Activated CD8-positive, alpha-beta memory T cell treated with anti-CD3 and anti-CD28 coated beads, Interleukin-2, amount 50 U/mL, for 4 hours (primary cell): ENCODE measurements at regions not wholly inside any gene's neighbourhood (a gene's known extent, or its start where the extent isn't known, plus 50 kb on each side); places are given as distances from the start of the nearest gene placed in this dataset.

Source experiments
- DNase-seq: peaks from one replicate; pipeline ENCODE4 v3.0.0-alpha.2; 2020

DNA sequence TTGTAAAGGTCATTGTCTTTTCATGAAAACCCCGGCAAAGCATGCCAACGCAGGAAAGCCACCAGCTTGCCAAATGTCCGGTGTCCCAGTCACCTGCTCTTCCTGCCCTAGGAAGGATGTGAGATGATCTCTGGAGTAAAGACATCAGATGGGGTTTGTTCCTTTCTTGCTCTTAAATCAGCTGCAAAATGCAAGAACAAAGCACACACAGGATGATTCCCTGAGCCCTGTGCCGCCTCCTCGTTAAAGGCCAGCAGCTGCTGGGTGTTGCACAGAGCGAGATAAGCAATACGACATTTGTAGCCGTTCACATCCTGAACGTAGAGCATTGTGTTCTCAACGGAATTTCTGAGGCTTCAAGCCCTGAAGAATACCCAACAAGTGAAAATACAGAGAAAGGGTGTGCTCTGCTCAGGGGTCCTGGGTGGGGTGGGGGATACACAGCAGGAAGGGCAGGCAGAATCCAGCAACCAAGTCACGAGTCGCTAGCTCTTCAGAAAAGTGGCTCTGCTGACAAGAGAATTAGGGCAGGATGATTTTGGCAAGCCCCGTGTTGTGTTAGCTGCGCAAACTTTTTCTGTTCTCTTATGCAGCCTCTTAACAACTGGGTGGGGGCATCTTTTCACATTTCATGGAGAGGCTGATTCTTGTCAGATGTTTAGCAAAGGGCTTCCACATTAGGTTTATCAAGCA, 229.2 kb upstream of the MAP3K1 start:
- no peak for DNase-seq

DNA sequence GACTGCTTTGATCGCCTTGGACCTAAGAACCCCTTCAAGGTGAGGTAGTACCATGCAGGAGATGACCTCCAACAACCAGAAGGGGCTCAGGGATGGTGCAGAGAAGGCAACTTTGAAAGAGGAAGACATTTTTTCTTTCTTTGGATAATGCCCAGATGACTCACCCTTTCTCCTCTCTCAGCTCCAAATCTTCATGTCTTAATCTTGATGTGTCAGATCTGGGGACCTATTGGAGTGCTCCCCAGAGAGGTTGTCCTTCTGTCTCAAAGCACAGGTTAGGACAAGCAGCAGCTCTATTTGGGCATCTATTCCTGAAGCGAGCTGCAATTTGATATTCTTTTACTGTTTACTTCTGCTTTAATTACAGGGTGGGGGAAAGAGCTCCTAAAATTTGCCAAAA, 229.9 kb upstream of the MAP3K1 start:
- no peak for DNase-seq

- no peak for DNase-seq
These were observed 233.9 kb upstream of the MAP3K1 start for GRCh38 chr5:56581426-56581825.

- no peak for DNase-seq
These were observed 234.5 kb upstream of the MAP3K1 start for GRCh38 chr5:56580864-56581263.

DNA sequence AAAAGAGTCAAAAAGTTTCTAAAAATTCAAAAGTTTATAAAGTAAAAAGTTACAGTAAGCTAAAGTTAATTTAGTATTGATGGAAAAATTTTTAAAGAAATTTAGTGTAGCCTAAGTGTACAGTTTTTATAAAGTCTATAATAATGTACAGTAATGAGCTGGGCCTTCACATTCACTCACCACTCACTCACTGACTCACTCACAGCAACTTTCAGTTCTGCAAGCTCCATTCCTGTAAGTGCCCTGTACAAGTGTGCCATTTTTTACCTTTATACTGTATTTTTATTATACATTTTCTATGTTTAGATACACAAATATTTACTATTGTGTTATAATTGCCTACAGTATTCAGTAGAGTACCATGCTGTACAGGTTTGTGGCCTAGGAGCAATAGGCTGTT, 239.5 kb upstream of the MAP3K1 start:
- no peak for DNase-seq

- no peak for DNase-seq
These were observed 240.6 kb upstream of the MAP3K1 start for GRCh38 chr5:56574778-56575177.

DNA sequence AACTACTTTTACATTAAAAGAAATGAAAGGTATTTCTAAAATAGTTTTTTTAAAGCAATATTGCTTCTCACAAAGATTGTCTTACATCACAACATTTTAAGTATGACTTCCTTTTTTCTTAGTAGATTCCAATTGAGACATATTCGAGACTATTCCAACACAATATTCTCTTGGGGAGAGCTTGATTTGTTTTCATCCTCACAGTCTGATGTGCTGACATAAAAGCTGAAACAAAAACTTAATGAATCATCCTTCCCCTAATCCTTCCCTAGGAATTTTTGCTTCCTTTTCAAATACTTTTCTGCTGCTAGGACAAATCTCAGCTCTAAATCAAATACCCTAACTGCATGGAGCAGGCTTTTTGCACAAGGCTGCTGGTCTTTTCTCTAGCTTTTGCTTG, 245.8 kb upstream of the MAP3K1 start:
- DNase-seq, result no peak

DNA sequence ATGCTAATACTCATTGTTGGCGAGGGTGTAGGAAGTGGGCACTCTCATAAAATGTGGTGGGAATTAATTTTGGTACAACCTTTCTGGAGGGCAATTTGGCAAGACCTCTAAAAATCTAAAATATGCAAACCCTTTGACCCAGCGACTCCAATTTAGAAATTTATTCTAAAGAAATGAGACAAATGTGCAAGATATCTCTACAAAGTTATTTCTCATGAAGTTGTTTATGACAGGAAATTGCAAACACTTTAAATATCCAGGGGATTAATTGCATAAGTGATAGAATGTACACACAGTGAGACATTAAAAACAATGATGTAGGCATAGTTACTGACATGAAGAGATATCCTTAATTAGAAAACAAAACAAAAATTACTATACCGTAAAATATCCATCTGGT, 246.3 kb upstream of the MAP3K1 start:
- no peak for DNase-seq

- no peak for DNase-seq
These were observed 248.1 kb upstream of the MAP3K1 start for GRCh38 chr5:56567278-56567677.

DNA sequence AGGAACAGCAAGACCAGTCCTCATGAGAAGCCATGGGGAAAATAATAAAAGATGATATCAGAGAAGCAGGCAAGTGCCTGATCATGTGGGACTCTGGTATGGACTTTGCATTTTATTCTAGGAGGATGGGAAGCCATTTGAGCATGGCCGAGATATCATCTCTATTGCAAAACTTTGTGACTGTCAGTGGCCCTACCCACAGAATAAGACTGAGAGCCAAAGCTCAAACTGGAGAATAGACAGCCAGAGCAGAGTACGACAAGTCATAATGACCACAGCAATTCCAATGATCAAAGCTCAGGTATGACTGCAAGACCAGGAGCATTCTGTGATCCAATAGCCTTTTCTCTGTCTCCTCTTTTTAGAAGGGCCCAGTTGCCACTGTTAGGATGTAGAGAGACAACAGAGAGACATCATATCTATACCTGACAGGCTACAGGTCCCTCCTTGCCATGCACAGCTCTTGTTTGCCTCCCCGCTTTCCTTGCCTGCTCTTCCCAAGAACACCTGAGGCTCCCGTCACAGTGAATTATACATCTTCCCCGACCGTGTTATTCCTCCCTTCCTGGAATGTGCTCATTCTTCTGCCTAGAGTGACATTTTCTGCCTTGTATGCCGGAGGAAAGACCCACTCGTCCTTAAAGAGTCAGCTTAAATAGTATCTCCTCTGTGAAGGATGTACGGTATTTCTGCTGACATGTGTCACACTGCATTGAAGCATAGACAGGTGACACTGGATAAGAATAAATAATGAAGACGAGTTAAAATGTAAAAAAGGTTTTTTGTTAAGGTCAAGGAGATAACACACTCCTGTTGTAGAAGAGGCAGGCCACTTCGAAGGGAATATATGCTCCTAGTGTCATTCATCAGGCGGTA, 248.7 kb upstream of the MAP3K1 start:
- DNase-seq, result no peak

DNA sequence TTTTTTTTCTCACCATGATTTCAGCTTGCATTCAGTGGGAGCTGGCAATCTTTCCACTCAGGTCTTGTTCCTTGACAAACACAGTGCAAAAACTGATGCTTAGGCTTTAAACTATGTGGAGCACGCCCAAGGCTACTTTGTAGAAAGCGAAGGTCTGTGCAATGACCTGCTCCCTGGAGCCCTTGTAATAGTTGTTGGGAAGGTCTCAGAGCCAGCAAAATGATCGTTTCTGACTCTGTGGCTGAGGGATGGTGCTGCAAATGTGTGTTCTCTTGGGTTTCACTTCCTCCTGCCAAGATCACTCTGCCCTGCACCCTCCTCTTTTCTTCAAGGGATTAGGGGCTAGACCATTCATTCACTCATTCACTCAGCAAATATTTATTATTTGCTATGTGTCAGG, 249.7 kb upstream of the MAP3K1 start:
- DNase-seq, result no peak

GRCh38 chr5:56565283-56565615, 250.1 kb upstream of the MAP3K1 start:
- no peak for DNase-seq

DNA sequence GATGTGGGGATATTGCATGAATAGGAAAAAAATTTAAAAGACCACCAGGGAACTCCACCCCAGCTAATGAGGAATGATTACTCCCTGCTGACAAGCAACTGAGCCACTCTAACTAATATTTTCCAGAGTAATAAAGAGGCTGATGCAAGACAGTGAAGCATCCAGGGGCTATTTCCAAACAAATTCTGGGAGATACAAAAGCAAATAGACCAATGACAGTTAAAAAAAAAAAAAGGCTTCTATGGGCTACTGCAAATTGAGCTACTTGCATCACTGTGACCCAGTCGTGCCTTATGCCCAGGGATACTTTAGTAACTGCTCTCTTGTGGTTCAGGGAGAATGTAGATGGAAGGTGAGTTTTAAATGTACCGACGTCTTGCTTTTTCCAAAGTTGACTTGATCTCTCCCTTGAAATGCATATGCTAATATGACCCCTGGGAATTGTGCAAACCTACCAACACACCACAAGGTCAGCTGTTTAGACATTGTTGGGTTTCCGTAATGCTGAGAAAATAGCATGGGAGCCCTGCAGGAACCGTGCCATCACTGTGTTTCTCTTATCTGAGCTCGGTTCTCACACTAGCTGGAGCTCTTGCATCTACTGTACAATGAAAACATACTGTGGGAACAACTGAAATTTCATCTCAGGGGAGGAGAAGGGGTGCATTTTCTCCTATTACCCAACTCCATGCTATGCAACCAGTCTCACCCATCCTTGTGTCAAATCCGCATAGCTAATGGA, 250.6 kb upstream of the MAP3K1 start:
- no peak for DNase-seq

GRCh38 chr5:56561455-56561854, 253.9 kb upstream of the MAP3K1 start:
- no peak for DNase-seq

DNA sequence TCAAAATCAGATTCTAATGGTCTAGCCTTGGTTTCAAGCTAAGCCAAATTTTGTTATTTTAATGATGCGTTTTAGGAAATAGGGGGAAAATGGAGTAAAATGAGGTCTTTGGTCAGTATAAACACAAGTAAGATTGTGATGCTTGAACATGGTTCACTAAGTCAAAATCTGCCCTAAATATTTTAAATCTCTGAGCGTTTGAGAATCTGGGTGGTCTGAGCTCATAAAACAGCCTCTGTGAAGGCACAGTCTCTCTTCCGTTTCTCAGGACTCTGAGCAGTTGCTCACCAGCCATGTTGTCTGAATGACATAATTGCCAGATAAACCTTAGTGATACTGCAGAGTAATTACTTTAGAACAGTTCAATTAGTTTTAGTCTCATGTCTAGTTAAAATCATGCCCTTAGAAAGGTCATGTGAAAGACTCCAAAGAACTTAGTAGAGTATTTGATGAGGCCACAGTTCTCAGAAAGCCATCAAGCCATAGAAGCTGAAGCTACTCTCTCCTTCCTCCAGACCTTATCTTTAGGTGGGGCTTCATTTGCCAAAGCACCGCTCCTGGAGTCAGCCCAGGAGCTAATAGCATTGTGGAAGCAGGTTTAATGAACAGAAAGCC, 257.1 kb upstream of the MAP3K1 start:
- DNase-seq, result no peak

GRCh38 chr5:56557198-56557597, 258.2 kb upstream of the MAP3K1 start:
- no peak for DNase-seq

GRCh38 chr5:56552612-56553268, 262.6 kb upstream of the MAP3K1 start:
- DNase-seq, result no peak

GRCh38 chr5:56550227-56550626, 265.1 kb upstream of the MAP3K1 start:
- no peak for DNase-seq

DNA sequence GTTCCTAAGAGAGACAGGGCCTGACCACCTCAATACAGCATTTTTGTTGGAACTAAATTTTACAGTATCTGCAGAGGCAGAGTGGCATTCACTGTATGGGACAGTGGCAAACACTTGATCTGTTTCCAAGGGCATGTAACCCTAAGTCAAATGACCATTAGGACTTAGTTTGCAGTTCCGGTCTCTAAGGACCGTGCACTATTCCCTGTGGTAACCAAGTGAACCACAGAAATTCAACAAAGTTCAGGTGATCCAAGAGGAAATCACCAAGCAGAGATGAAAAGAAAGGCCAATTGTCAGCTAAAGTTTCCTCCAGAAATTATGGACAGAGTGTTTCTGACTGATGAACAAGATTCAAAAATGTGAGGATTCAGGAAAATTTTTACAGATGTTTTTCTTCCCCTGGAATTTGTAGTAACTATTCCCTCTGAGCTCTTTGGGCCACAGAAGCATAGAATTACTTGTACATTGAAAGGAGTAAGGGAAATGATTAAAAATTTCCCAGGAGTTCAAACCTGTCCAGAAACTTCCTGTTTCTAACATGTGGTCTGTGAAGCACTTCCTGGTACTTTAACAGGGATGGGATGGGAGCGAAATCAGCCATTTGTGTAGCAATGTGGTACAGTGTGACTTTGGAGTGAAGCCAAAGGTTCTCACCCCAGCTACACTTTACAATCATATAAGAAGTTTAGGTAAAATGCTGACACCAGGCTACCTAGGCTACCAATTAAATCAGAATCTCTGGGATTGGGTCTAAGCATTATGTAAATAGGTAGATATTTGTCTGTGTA, 266.1 kb upstream of the MAP3K1 start:
- no peak for DNase-seq

DNA sequence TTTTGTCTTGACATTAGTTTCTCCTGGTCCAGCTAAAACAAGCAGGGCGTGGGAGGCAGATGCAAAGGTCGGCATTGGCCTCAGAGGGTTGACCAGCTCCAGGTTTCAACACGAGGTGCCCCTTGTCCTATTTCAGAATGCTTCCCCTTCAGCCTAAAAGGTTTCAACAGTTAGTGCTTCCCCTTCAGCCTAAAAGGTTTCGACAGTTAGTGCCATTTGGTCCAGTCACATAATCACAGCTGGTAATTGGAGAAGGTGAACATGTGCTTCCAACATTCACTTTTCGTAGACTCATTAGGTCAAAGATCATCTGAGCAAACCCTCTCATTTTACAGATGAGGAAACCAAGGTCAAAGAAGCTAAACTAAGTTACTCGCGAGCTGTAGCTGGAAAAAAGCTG, 270.3 kb upstream of the MAP3K1 start:
- no peak for DNase-seq

DNA sequence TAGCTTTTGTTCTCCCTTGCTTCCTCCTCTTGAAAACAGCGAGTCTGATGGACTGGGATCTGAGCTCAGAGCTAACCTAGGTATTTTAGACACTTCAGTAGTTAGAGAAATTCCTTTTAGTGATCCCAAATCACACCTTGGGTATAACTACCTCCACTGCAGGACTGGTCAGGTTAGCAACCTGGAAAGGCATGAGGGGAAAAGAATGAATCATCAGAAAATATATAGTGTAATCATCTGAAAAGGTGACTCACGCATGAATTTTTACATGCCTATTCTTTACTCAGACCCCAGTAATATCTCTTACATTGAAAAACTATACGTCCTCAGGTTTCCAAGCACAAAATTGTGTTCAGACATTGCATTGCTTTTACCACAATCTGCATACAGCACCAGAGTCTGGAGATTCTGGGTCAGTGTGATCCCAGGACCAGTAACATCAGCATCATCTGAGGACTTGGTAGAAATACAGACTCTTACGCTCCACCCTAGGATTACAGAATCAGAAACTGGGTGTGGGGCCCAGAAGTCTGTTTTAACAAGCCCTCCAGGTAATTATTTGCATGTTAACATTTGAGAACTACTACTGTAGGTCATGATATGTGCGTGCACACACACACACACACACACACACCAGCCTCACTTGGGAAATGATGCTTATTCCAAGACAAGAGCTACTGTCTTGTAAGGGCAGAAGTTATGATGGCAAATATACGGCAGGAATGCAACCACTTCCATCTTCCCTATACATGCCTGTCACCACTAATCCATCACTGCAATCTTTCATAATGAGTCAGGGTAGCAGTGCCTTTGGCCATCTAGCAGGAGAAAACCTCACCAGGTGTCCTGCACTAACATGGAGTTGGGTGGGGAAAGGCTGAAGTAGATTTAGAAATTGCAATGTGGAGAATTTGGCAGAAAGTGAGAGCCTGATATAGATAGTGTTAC, 271.6 kb upstream of the MAP3K1 start:
- DNase-seq, result no peak
